ENCODE measurements at regions not wholly inside any gene's neighbourhood (a gene's known extent, or its start where the extent isn't known, plus 50 kb on each side); places are given as distances from the start of the nearest gene placed in this dataset.

DNA sequence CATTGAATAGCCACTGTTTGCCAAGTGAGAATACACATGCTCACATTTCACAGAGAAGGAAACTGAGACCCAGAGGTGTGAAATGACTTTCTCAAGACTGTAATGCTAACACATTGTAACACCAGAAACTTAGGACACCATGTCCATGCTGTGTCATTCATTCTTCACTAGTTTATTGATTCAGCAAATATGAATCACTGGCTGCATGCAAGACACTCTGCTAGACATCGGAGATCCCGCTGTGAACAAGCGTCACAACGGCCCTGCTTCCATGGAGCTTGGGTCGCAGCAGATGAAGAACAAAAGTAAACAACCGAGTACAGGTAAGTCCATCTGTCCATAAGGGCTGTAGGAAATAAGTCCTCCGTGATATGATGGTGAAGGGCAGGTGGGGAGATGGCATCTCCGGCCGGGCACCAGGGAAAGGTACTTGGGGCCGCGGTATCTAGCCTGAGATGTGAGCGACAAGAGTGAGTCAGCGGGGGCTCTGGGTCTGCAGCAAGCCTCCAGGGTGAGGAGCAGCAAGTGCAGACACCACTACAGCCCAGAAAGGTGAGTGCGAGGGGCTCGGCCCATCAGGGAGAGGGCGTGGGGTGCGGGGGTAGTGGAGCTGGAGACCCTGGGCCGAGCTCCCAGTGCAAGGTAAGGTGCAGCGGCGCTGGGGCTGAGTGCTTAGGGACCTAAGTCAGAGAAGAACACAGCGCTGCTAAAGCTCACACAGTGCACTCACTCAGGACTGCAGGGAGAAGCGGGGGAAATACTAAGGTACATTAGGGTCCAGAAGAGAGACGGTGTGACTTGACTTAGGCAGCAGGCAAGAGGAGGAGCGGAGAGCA, 391.2 kb downstream of the FBXO15 start:
- H3K27ac Mint-ChIP-seq, result no peak overlapping the region
- no peaks in the 10 kb centered on the region for H3K4me1 Mint-ChIP-seq (ENCODE audit: low read depth)
- no peaks in the 10 kb centered on the region for H3K27me3 Mint-ChIP-seq
- no peak overlapping the region for H3K4me3 Mint-ChIP-seq
- intact Hi-C loops (cut with micrococcal nuclease), result no loop called here
- H3K36me3 Mint-ChIP-seq (ENCODE audit: low read depth), result no peaks in the 10 kb centered on the region
- no peaks in the 10 kb centered on the region for H3K9me3 Mint-ChIP-seq

DNA sequence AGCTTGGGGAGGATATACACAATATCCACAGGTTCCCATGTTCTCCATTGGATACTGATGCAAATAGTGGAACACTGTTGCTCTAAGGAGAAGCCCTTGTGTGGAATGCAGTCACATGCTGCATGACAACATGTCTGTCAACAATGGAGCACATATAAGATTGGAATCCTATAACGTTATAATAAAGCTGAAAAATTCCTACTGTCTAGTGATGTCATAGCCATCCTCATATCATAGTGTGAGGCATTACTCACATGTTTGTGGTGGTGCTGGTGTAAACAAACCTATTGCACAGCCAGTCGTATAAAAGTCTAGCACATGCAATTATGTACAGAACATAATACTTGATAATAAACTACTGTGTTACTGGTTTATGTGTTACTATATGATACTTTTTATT, 394.7 kb downstream of the FBXO15 start:
- H3K4me1 Mint-ChIP-seq (ENCODE audit: low read depth), result no peaks in the 10 kb centered on the region
- no peaks in the 10 kb centered on the region for H3K27me3 Mint-ChIP-seq
- no peaks in the 10 kb centered on the region for H3K9me3 Mint-ChIP-seq
- H3K36me3 Mint-ChIP-seq (ENCODE audit: low read depth), result no peaks in the 10 kb centered on the region
- H3K4me3 Mint-ChIP-seq, result no peak overlapping the region
- H3K27ac Mint-ChIP-seq, result no peak overlapping the region
- intact Hi-C loops (cut with micrococcal nuclease), result no loop called here

DNA sequence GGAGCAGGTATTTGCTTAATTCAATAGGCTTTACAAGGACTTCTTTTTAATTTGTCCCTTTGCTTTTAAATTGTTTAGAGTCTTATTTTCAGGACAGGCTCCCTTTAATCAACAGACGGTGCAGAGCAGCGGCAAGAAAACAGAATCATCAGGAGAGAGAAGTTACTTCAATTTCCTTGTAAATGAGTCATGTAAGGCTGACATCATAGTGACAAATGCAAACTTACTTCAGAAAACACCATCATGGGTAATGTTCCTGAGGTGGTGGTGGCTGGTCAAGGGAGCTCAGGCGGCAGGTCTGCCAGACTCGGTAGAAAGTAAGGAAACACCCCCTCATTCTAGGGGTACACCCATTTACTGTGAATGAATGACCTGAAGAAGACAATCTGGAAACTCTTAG, 395.1 kb downstream of the FBXO15 start:
- no peaks in the 10 kb centered on the region for H3K27me3 Mint-ChIP-seq
- H3K9me3 Mint-ChIP-seq, result no peaks in the 10 kb centered on the region
- intact Hi-C loops (cut with micrococcal nuclease), result no loop called here
- no peak overlapping the region for H3K27ac Mint-ChIP-seq
- no peak overlapping the region for H3K4me3 Mint-ChIP-seq
- H3K4me1 Mint-ChIP-seq (ENCODE audit: low read depth), result no peaks in the 10 kb centered on the region
- no peaks in the 10 kb centered on the region for H3K36me3 Mint-ChIP-seq (ENCODE audit: low read depth)

DNA sequence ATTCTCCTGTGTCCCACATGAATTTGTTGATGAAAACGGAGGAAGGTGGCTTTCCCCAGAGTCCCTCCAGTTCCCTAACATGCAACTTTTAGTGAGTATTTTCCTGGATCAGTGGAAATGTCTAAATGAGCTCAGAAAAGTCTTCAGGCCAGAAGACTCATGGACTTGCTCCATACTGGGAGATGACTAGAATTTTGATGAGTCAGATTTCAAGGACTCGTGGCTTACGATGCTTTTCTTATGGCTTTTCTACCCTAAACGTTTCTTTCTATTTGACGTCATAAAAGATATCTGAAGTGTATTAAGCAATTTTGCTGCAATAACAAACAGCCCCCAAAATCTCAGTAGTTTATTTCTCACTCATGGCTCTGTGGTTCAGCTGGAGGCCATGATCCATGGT, 397.6 kb downstream of the FBXO15 start:
- no peaks in the 10 kb centered on the region for H3K36me3 Mint-ChIP-seq (ENCODE audit: low read depth)
- no peak overlapping the region for H3K27ac Mint-ChIP-seq
- intact Hi-C loops (cut with micrococcal nuclease), result no loop called here
- no peaks in the 10 kb centered on the region for H3K9me3 Mint-ChIP-seq
- H3K27me3 Mint-ChIP-seq, result no peaks in the 10 kb centered on the region
- no peak overlapping the region for H3K4me3 Mint-ChIP-seq
- H3K4me1 Mint-ChIP-seq (ENCODE audit: low read depth), result no peaks in the 10 kb centered on the region

DNA sequence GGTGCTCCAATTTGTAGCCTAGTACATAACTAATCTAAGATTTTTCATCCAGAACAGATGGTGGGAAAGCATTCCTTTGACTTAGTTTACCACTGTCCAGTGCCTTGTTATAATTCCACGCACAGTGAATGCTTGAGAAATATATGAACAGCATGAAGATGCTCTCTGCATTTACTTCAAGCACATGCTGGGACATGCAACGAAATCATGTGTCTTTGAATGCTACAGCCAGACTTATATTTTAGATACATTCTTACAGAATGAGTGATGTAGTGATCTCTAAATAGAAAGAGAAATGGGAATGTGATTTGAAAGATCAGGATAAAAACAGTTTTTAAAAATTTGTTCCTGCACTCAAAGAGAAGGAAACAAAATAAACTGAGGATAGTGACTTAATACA, 398.3 kb downstream of the FBXO15 start:
- intact Hi-C loops (cut with micrococcal nuclease), result no loop called here
- Mint-ChIP-seq H3K9me3 (no peaks in the 10 kb centered on the region), H3K4me1 (ENCODE audit: low read depth) (no peaks in the 10 kb centered on the region), H3K27me3 (no peaks in the 10 kb centered on the region), H3K36me3 (ENCODE audit: low read depth) (no peaks in the 10 kb centered on the region), H3K27ac (no peak overlapping the region), H3K4me3 (no peak overlapping the region)

DNA sequence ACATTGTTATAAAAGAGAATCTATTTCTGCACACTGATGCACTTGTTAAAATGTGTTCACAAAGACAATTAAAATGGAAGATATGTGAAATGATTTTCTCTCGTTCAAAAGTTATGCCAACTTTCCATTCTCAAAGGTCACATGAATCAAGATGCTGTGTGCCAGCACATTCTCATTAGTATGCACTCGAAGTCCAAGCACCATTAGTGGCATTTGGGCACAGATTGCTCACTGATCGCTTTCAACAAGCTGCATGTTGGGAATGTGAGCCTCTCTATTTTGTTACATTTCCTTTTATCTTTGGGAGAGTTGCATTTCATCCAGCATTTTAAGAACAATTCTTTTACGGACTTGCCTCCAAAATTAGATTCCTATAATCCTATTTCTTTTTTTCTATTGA, 398.9 kb downstream of the FBXO15 start:
- no peaks in the 10 kb centered on the region for H3K27me3 Mint-ChIP-seq
- intact Hi-C loops (cut with micrococcal nuclease), result no loop called here
- no peak overlapping the region for H3K27ac Mint-ChIP-seq
- no peaks in the 10 kb centered on the region for H3K4me1 Mint-ChIP-seq (ENCODE audit: low read depth)
- H3K4me3 Mint-ChIP-seq, result no peak overlapping the region
- no peaks in the 10 kb centered on the region for H3K36me3 Mint-ChIP-seq (ENCODE audit: low read depth)
- no peaks in the 10 kb centered on the region for H3K9me3 Mint-ChIP-seq

DNA sequence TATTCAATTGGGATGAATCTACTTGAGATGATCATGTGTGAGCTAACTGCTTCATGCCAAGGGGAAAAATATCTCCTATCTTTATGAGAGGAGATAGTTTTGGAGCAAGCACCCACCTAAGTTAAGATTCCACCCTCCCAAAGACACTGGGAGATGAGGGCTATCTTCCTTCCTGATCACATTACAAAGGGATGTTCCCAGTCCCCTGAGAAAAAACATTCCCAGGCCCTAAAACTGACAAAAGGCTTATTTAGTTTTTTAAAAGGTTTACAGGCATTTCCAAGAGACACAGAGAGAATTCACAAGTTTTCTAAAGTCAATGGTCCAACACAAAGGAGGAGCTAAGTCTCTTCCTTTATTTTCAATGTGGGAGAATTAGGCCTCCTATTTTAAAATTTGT, 401.5 kb downstream of the FBXO15 start:
- no peaks in the 10 kb centered on the region for H3K9me3 Mint-ChIP-seq
- H3K4me3 Mint-ChIP-seq, result no peak overlapping the region
- intact Hi-C loops (cut with micrococcal nuclease), result no loop called here
- no peak overlapping the region for H3K27ac Mint-ChIP-seq
- H3K27me3 Mint-ChIP-seq, result no peaks in the 10 kb centered on the region
- no peaks in the 10 kb centered on the region for H3K4me1 Mint-ChIP-seq (ENCODE audit: low read depth)
- H3K36me3 Mint-ChIP-seq (ENCODE audit: low read depth), result no peaks in the 10 kb centered on the region

DNA sequence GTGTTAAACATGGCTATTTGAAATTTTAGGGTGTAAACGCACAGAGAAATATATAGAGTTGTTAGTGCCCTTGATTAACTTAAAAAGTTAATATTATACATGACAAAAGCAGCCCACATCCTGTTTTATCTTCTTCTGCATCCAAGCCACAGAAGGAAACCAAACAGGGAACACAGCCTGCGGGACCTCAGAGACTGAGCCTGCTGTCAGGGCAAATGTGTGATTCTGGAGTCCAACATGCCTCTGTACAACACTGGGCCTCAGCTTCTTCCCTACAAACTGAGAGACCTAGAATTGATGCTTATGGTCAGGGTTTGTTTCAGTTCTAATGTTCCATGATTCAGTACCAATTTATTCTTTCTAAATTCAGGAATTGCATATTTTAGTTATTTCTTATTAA, 404.7 kb downstream of the FBXO15 start:
- H3K27me3 Mint-ChIP-seq, result no peaks in the 10 kb centered on the region
- intact Hi-C loops (cut with micrococcal nuclease), result no loop called here

DNA sequence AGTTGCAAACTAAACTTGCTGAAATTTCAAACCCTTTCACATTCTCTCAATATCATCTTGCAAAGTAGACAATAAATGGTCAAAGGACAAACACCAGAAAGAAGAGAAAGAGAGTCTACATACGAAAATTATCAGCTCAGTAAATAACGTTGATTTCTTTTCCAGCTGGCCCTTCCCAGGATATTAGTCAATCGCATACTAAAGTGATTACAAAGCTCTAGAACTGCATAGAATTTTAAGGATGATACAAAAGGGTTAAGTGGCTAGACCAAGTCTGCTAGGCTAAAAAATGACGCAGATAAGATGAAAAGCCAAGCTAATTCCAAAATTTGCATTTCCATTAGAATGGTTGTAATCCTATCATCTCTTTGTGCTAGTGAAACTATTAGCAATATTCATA, 405.7 kb downstream of the FBXO15 start:
- Mint-ChIP-seq H3K4me1 (ENCODE audit: low read depth) (no peaks in the 10 kb centered on the region), H3K4me3 (no peak overlapping the region), H3K27ac (no peak overlapping the region), H3K9me3 (no peaks in the 10 kb centered on the region), H3K27me3 (no peaks in the 10 kb centered on the region), H3K36me3 (ENCODE audit: low read depth) (no peaks in the 10 kb centered on the region)
- intact Hi-C loops (cut with micrococcal nuclease), result no loop called here

More for the DNA sequence above, 404.7 kb downstream of the FBXO15 start:
- no peak overlapping the region for H3K4me3 Mint-ChIP-seq
- no peaks in the 10 kb centered on the region for H3K4me1 Mint-ChIP-seq (ENCODE audit: low read depth)
- no peaks in the 10 kb centered on the region for H3K9me3 Mint-ChIP-seq
- H3K36me3 Mint-ChIP-seq (ENCODE audit: low read depth), result no peaks in the 10 kb centered on the region
- no peak overlapping the region for H3K27ac Mint-ChIP-seq

DNA sequence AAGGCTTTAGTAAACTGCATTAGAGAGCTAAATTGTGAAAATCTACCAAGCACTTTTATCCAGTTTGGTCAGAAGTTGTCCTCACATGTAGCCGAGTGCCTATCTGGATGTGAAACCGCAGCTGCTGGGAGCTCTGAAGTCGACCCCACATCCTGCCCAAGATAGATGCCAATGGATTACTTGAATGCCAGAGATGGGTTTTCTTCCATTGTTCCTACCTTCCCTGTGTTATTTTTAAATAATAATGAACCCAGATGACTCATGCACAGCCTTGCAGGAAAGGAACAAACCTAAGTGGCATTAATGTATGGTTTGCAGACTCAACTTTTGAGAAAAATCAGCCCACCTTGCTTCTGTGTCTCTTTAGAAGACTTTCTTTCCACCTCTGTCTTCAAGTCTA, 408.5 kb downstream of the FBXO15 start:
- Mint-ChIP-seq H3K36me3 (ENCODE audit: low read depth) (no peaks in the 10 kb centered on the region), H3K27ac (no peak overlapping the region), H3K4me3 (no peak overlapping the region), H3K4me1 (ENCODE audit: low read depth) (no peaks in the 10 kb centered on the region), H3K27me3 (no peaks in the 10 kb centered on the region), H3K9me3 (no peaks in the 10 kb centered on the region)
- intact Hi-C loops (cut with micrococcal nuclease), result no loop called here

DNA sequence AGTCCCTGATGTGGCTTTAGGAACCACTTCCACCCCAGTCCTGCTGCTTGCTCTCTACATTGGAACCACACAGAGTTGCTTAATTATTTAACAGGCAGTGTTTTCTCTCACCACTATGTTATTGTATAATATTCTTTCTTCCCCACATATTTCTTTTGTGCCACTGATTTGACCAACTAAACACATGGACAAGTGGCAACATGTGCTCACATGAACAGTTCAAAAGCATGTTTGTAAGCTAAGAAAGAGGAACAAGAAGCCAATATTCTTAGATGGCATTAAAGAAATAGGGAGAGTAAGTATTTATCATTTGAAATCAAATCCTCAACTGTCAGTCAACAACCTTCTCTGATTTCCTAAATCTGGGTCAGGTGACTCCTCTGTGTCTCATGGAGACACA, 409.6 kb downstream of the FBXO15 start:
- no peaks in the 10 kb centered on the region for H3K4me1 Mint-ChIP-seq (ENCODE audit: low read depth)
- H3K27ac Mint-ChIP-seq, result no peak overlapping the region
- H3K36me3 Mint-ChIP-seq (ENCODE audit: low read depth), result no peaks in the 10 kb centered on the region
- no peaks in the 10 kb centered on the region for H3K27me3 Mint-ChIP-seq
- no peak overlapping the region for H3K4me3 Mint-ChIP-seq
- H3K9me3 Mint-ChIP-seq, result no peaks in the 10 kb centered on the region
- intact Hi-C loops (cut with micrococcal nuclease), result no loop called here

DNA sequence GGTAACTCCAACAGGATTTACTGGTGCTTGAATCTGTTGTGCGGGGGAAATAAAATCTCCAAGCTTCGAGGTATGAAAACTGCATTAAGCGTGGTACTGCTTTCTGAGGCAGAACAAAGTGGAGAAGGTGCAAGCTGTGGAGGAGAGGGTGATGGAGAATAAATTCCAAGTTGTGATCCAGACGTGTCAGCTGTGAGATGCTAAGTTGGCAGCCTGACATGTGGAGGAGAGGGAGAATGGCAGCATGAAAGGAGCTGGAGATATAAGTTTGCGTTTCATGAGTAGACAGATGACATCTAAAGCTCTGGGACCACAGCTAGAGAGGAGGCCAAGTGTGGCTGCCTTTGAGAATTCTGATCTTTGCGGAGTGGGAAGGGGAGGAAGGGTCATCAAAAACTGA, 411.8 kb downstream of the FBXO15 start:
- H3K4me3 Mint-ChIP-seq, result no peak overlapping the region
- intact Hi-C loops (cut with micrococcal nuclease), result no loop called here

DNA sequence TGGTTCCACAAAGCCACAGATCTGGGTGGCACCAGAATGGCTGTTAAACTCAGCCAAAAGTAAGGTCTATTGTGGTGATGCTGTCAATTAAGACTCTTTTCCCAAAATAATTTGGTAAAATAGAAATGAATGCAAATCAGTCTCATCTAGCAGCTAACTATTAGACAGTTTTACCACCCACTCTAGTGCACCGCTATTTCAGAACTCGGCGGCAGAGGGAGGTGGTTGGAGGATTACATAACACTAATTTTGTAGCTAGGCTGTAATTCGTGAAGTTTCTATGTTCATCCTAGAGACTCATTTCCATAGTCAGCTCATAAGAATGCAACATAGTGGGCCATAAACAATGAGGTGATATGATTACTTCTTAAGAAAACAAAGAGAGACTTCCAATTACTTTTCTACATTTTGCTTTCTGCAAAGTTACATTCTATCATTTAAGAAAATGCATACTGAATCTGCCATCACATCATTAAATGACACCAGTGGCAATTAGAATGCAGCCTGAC, 413.8 kb downstream of the FBXO15 start:
- H3K27me3 Mint-ChIP-seq, result no peaks in the 10 kb centered on the region

More for the DNA sequence above, 411.8 kb downstream of the FBXO15 start:
- no peaks in the 10 kb centered on the region for H3K27me3 Mint-ChIP-seq
- H3K4me1 Mint-ChIP-seq (ENCODE audit: low read depth), result no peaks in the 10 kb centered on the region
- no peaks in the 10 kb centered on the region for H3K36me3 Mint-ChIP-seq (ENCODE audit: low read depth)
- no peaks in the 10 kb centered on the region for H3K9me3 Mint-ChIP-seq
- no peak overlapping the region for H3K27ac Mint-ChIP-seq

DNA sequence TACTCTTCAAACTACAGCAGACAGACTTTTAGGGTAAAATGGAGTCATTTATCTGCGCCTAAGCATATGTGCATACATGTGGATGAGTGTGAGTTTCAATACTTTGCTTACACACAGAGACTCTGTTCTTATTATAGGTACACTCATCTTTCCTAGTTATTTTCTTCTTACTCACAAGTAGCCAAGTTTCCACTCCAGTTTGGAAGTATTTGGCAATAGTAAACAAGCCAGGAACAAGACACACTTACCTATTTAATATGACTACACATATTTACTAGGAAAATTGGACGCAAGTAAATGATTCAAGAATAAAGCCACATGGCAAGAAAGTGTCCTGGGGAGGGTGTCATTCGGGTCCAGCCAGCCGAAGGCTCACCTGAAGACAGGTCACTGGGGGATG, 414.3 kb downstream of the FBXO15 start:
- Mint-ChIP-seq H3K27me3 (no peaks in the 10 kb centered on the region), H3K36me3 (ENCODE audit: low read depth) (no peaks in the 10 kb centered on the region), H3K9me3 (no peaks in the 10 kb centered on the region), H3K4me1 (ENCODE audit: low read depth) (no peaks in the 10 kb centered on the region), H3K4me3 (no peak overlapping the region), H3K27ac (no peak overlapping the region)
- intact Hi-C loops (cut with micrococcal nuclease), result no loop called here

More for the DNA sequence above, 413.8 kb downstream of the FBXO15 start:
- intact Hi-C loops (cut with micrococcal nuclease), result no loop called here
- no peaks in the 10 kb centered on the region for H3K36me3 Mint-ChIP-seq (ENCODE audit: low read depth)
- H3K4me1 Mint-ChIP-seq (ENCODE audit: low read depth), result no peaks in the 10 kb centered on the region
- H3K27ac Mint-ChIP-seq, result no peak overlapping the region
- H3K9me3 Mint-ChIP-seq, result no peaks in the 10 kb centered on the region
- H3K4me3 Mint-ChIP-seq, result no peak overlapping the region

DNA sequence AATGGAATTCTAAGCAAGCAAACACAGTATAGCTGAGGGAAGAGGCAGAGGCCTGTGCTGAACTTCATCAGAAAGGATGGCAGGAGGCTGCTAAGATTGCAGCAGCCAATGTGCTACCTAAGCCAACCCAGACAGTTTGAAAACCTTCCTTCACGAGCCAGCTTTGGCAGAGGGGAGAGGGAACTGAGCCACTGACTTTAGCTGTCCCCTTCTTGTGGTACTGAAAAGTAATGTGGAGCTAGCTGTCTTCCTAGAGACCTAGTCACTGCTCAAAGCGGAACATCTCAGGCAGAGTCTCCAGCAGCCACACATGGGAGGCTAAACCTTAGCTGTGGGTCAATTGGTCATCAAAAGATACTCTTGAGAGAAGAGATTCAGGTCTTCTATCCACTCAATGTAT, 419.0 kb downstream of the FBXO15 start:
- H3K27me3 Mint-ChIP-seq, result no peaks in the 10 kb centered on the region
- intact Hi-C loops (cut with micrococcal nuclease), result no loop called here
- no peak overlapping the region for H3K27ac Mint-ChIP-seq
- H3K4me3 Mint-ChIP-seq, result no peak overlapping the region
- no peaks in the 10 kb centered on the region for H3K9me3 Mint-ChIP-seq
- H3K4me1 Mint-ChIP-seq (ENCODE audit: low read depth), result no peaks in the 10 kb centered on the region
- no peaks in the 10 kb centered on the region for H3K36me3 Mint-ChIP-seq (ENCODE audit: low read depth)

All from dendritic cell treated with granulocyte-macrophage colony-stimulating factor and Interleukin-4, amounts not matched to agents 40 ng/mL and 50 ng/mL, for 4 days (primary cell).